DND-41 (cell line): ENCODE measurements at regions not wholly inside any gene's neighbourhood (a gene's known extent, or its start where the extent isn't known, plus 50 kb on each side); places are given as distances from the start of the nearest gene placed in this dataset.

Experiments used
- CTCF ChIP-seq: IDR thresholded peaks from 2 replicates; pipeline ENCODE4 v1.5.1; 2012; ENCODE audit warnings: borderline replicate concordance, low read length, moderate library complexity, mild to moderate bottlenecking; ENCODE audit not compliant: poor library complexity, severe bottlenecking; ENCODE audit errors: extremely low read depth
- EZH2 ChIP-seq: IDR thresholded peaks from 3 replicates; pipeline ENCODE4 v1.6.1; 2012; ENCODE audit warnings: borderline replicate concordance, low read depth, mild to moderate bottlenecking, moderate library complexity, low read length, inconsistent platforms; ENCODE audit not compliant: severe bottlenecking

DNA sequence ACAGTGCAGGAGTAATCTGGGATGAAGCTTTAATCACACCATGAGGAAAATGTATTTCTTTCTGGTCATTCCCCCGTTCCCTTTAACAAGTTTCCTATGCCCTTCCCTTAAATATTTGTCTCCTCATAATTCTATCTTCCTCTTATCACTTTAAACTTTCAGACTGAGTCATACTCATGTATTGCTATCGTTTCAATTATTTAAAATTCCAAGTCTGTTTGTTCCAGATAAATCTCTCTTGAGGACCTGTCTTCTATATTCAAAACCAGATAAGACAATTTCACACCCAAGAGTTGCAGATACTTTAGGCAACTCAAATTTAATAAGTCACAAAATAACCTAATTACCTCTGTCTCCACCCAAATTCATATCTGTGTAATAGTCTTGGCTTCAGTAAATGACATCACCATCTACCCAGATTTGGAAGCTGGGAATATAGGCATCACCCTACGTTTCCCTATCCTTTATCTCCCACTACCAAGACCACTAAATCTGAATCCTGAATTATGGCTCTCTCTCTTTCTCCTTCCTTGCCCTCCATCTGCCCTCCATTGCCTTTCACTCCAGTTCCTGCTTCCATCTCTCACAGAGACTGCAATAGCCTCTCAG, 220.1 kb downstream of the PYDC2 start:
- TF ChIP-seq CTCF (no peak), EZH2 (no peak)
